K562 (cell line): ENCODE measurements at regions not wholly inside any gene's neighbourhood (a gene's known extent, or its start where the extent isn't known, plus 50 kb on each side); places are given as distances from the start of the nearest gene placed in this dataset.

Source experiments
- ATAC-seq: fragments of 200-7000 bp; cut with Tn5 transposase; 3 replicates; pipeline ENCODE4 v1.9.1; 2020; ENCODE audit warnings: moderate library complexity
- BruUV-seq: library from RNA; stranded (reverse); fragments of 400-500 nt; replicated peaks from 2 replicates; lab custom pipeline; 2021; lab: Mats Ljungman, UMichigan
- CTCF ChIA-PET: fragments of 300-600 bp; formaldehyde crosslinking; extraction: SDS; loops from one replicate; lab custom pipeline; 2021; ENCODE audit warnings: low intra/inter-chr PET ratio; lab: Yijun Ruan, JAX
- POLR2A ChIA-PET: fragments of 300-600, 350-650 bp; sonication (Branson Sonifier 250); formaldehyde crosslinking; extraction: SDS; loops from one replicate; lab custom pipeline; 2021; ENCODE audit warnings: antibody characterized with exemption, inconsistent platforms; lab: Yijun Ruan, JAX
- DNase-seq, 4 experiments: peaks; one replicate each; pipeline versions ENCODE4 v3.0.0 to v3.0.0-alpha.2; 2011 to 2018; ENCODE audit warnings: low spot score in 3 of 4, mixed read lengths in 3 of 4; ENCODE audit errors: extremely low read depth in 1 of 4
- FAIRE-seq: peaks from 2 replicates; lab custom pipeline; 2011; peaks lifted over from hg19 to GRCh38; lab: Jason Lieb, UNC
- H2AFZ ChIP-seq: 2 replicates; pipeline ENCODE4 v1.6.0; 2011; ENCODE audit warnings: low read depth, low read length, control low read depth, inconsistent platforms
- H3K27ac ChIP-seq: fragments of 200-600 bp; 3 replicates; pipeline ENCODE4 v1.8.0; 2011; ENCODE audit warnings: low read depth, mild to moderate bottlenecking, control low read depth, inconsistent platforms, low read length, moderate library complexity, mixed read lengths; ENCODE audit errors: extremely low read depth
- H3K27me3 ChIP-seq, 2 experiments: fragments of 300-600 bp in 1 of 2; 2 replicates in 1 of 2; 3 replicates in 1 of 2; pipeline versions ENCODE4 v1.6.0 to v1.8.0; 2011; ENCODE audit warnings: inconsistent platforms in 2 of 2, low read length in 2 of 2, mild to moderate bottlenecking in 1 of 2, mixed read lengths in 1 of 2, moderate library complexity in 1 of 2; ENCODE audit not compliant: control insufficient read depth in 2 of 2, insufficient read depth in 2 of 2
- H3K36me3 ChIP-seq: fragments of 300-600 bp; 3 replicates; pipeline ENCODE4 v1.8.0; 2011; ENCODE audit warnings: mild to moderate bottlenecking, low read length, inconsistent platforms; ENCODE audit not compliant: control insufficient read depth, insufficient read depth
- H3K4me1 ChIP-seq, 2 experiments: fragments of 200-600 bp in 1 of 2; replicated peaks in 1 of 2; 2 replicates in 1 of 2; 3 replicates in 1 of 2; pipeline versions ENCODE4 v1.5.1 to v1.8.0; 2011; ENCODE audit warnings: inconsistent platforms in 2 of 2, low read length in 2 of 2, mild to moderate bottlenecking in 1 of 2, mixed read lengths in 1 of 2, moderate library complexity in 1 of 2; ENCODE audit not compliant: control insufficient read depth in 2 of 2, insufficient read depth in 2 of 2
- H3K4me2 ChIP-seq: 2 replicates; pipeline ENCODE4 v1.6.1; 2011; ENCODE audit warnings: low read length, control low read depth, inconsistent platforms, mixed read lengths; ENCODE audit not compliant: insufficient read depth
- H3K4me3 ChIP-seq: fragments of 200-600 bp; sonication (generic), shearing (Covaris generic); 2 replicates; pipeline ENCODE4 v1.5.1; 2016; ENCODE audit warnings: control low read depth, inconsistent platforms
- H3K79me2 ChIP-seq: fragments of 200-600 bp; 3 replicates; pipeline ENCODE4 v1.8.0; 2011; ENCODE audit warnings: low read length, inconsistent platforms; ENCODE audit not compliant: control insufficient read depth, insufficient read depth
- H3K9ac ChIP-seq, 2 experiments: 2 replicates each; pipeline versions ENCODE4 v1.6.0 to v1.6.1; 2011; ENCODE audit warnings: low read depth in 2 of 2, low read length in 2 of 2, control low read depth in 1 of 2, inconsistent platforms in 1 of 2, mild to moderate bottlenecking in 1 of 2, mixed read lengths in 1 of 2; ENCODE audit not compliant: insufficient read depth in 1 of 2
- H3K9me1 ChIP-seq: one replicate; pipeline ENCODE4 v1.6.0; 2011; ENCODE audit warnings: inconsistent platforms, mild to moderate bottlenecking, low read length, moderate library complexity; ENCODE audit not compliant: control insufficient read depth, insufficient read depth
- H3K9me3 ChIP-seq: replicated peaks from 2 replicates; pipeline ENCODE4 v1.5.1; 2011; ENCODE audit warnings: low read depth, low read length, inconsistent platforms; ENCODE audit not compliant: control insufficient read depth, insufficient read depth
- H4K20me1 ChIP-seq: replicated peaks from 2 replicates; pipeline ENCODE4 v1.6.1; 2011; ENCODE audit warnings: low read length, inconsistent platforms, mixed read lengths; ENCODE audit not compliant: control insufficient read depth, insufficient read depth
- ATF4 ChIP-seq: fragments of 450-650 bp; formaldehyde crosslinking; IDR thresholded peaks from 2 replicates; pipeline ENCODE4 v1.4.0; 2022; ENCODE audit warnings: mild to moderate bottlenecking, moderate library complexity
- BDP1 ChIP-seq: IDR thresholded peaks from 3 replicates; pipeline ENCODE4 v1.6.1; 2011; ENCODE audit not compliant: insufficient read length, insufficient read depth
- BMI1 ChIP-seq: fragments of 150-350 bp; IDR thresholded peaks from 2 replicates; pipeline ENCODE4 v1.6.1; 2014; ENCODE audit warnings: low read length
- POU5F1 ChIP-seq: fragments of 150-350 bp; IDR thresholded peaks from 2 replicates; pipeline ENCODE4 v1.6.1; 2014; ENCODE audit warnings: borderline replicate concordance, low read length, low read depth, mild to moderate bottlenecking; ENCODE audit not compliant: partially characterized antibody
- RBM14 ChIP-seq: fragments of 200-400 bp; formaldehyde crosslinking; IDR thresholded peaks from 2 replicates; pipeline ENCODE4 v1.6.1; 2018; ENCODE audit warnings: low read depth, mild to moderate bottlenecking, low read length, moderate library complexity, borderline replicate concordance; ENCODE audit not compliant: insufficient read depth
- RBM17 ChIP-seq: fragments of 200-400 bp; formaldehyde crosslinking; IDR thresholded peaks from 2 replicates; pipeline ENCODE4 v1.6.1; 2017; ENCODE audit warnings: low read depth, mild to moderate bottlenecking, low read length, borderline replicate concordance
- REST ChIP-seq, 2 experiments: fragments of 450-650 bp; formaldehyde crosslinking in 1 of 2; IDR thresholded peaks; 2 replicates each; pipeline versions ENCODE4 v1.4.0 to v1.6.1; 2014 to 2020; ENCODE audit warnings: mild to moderate bottlenecking in 2 of 2, borderline replicate concordance in 1 of 2, low read depth in 1 of 2
- SREBF2 ChIP-seq: sonication (generic); formaldehyde crosslinking; IDR thresholded peaks from 2 replicates; pipeline ENCODE4 v1.4.0; 2020; ENCODE audit warnings: mild to moderate bottlenecking, missing genetic modification reagents
- TSC22D4 ChIP-seq: fragments of 450-650 bp; IDR thresholded peaks from 2 replicates; pipeline ENCODE4 v1.6.1; 2016; ENCODE audit warnings: missing genetic modification characterization, missing biosample characterization, control low read depth
- ZFPM2 ChIP-seq: fragments of 250-450 bp; sonication (Bioruptor Pico); IDR thresholded peaks from 2 replicates; pipeline ENCODE4 v1.5.1; 2022; ENCODE audit warnings: mild to moderate bottlenecking
- ZNF232 ChIP-seq: sonication (generic); formaldehyde crosslinking; IDR thresholded peaks from 2 replicates; pipeline ENCODE4 v1.8.0; 2022; ENCODE audit warnings: mild to moderate bottlenecking, missing genetic modification reagents
- in situ Hi-C: fragments of 300-500 bp; cut with MboI; formaldehyde crosslinking; loops from 4 replicates; pipeline ENCODE4 v1.15.0; 2018; ENCODE audit warnings: inconsistent platforms, mixed read lengths
- intact Hi-C: fragments of 100-400 bp; cut with micrococcal nuclease; formaldehyde crosslinking; loops from 2 replicates; pipeline ENCODE4 v1.14.2; 2022

- H4K20me1 ChIP-seq = no peaks in the 10 kb centered on the region
- ATAC-seq (no peak), DNase-seq (no peak), FAIRE-seq (no peak)
- H3K27ac ChIP-seq = no peak overlapping the region
- H3K9me1 ChIP-seq = no peaks in the 10 kb centered on the region
- H2AFZ ChIP-seq = no peak overlapping the region
- H3K4me1 ChIP-seq = no peaks in the 10 kb centered on the region
- no peak overlapping the region for H3K9ac ChIP-seq
- H3K36me3 ChIP-seq = no peaks in the 10 kb centered on the region
- intact Hi-C loops = no loop called here
- in situ Hi-C loops = no loop called here
- H3K27me3 ChIP-seq = no peaks in the 10 kb centered on the region
- BruUV-seq = no TSS peak
- H3K79me2 ChIP-seq = no peaks in the 10 kb centered on the region
- no peaks in the 10 kb centered on the region for H3K9me3 ChIP-seq
- ChIA-PET POLR2A (no interaction called here), CTCF (no interaction called here)
- H3K4me3 ChIP-seq = no peak overlapping the region
- no peak for TF ChIP-seq SREBF2 (CRISPR knock-in tag)
- no peak for TF ChIP-seq REST (IDR thresholded peaks at IDR 0.05; ENCODE audit: borderline replicate concordance)
- TF ChIP-seq REST (CRISPR knock-in tag; IDR thresholded peaks at IDR 0.05; ENCODE audit: low read depth) = no peak
- TF ChIP-seq POU5F1 = no peak
- no peak for TF ChIP-seq ZFPM2 (CRISPR knock-in tag)
- TF ChIP-seq ATF4 (CRISPR knock-in tag) = no peak
- TF ChIP-seq TSC22D4 (tag) = no peak
- no peak for TF ChIP-seq BDP1
- no peak for TF ChIP-seq ZNF232 (CRISPR knock-in tag)
- TF ChIP-seq BMI1 = no peak
- TF ChIP-seq RBM17 = no peak
- no peak for TF ChIP-seq RBM14
- no peak overlapping the region for H3K4me2 ChIP-seq
Observed at GRCh38 chr2:116749994-116750393, 1064.5 kb upstream of the DDX18 start.
